ENCODE measurements at regions not wholly inside any gene's neighbourhood (a gene's known extent, or its start where the extent isn't known, plus 50 kb on each side); places are given as distances from the start of the nearest gene placed in this dataset.

- POLR2A ChIA-PET, result no interaction called here
- WGBS (ENCODE audit: insufficient coverage), result no CpG with 5 or more reads among the region's 3 CpGs
- no peaks in the 10 kb centered on the region for H3K4me1 Mint-ChIP-seq
- H3K36me3 ChIP-seq (replicated peaks in 1 of 2; ENCODE audit: control extremely low read depth in 1 of 2, control insufficient read depth in 1 of 2, extremely low read depth in 1 of 2, insufficient read depth in 2 of 2, low read length in 1 of 2), result no peaks in the 10 kb centered on the region
- no peaks in the 10 kb centered on the region for H3K27me3 ChIP-seq (replicated peaks in 1 of 4; ENCODE audit: control extremely low read depth in 1 of 4, control insufficient read depth in 3 of 4, insufficient read depth in 4 of 4, low read length in 3 of 4)
- no peak overlapping the region for H3K27ac Mint-ChIP-seq
- no peaks in the 10 kb centered on the region for H3K27me3 Mint-ChIP-seq
- H3K27ac ChIP-seq (ENCODE audit: low read length in 2 of 2), result no peak overlapping the region
- CTCF ChIA-PET, result no interaction called here
- no peak overlapping the region for H3K4me3 ChIP-seq (ENCODE audit: control extremely low read depth in 1 of 5, extremely low read depth in 1 of 5, insufficient read depth in 1 of 5, low read depth in 2 of 5, low read length in 4 of 5)
- H2AFZ ChIP-seq (ENCODE audit: insufficient read depth, low read depth, low read length, poor library complexity, severe bottlenecking), result no peak overlapping the region
- H3K4me3 Mint-ChIP-seq, result no peak overlapping the region
- no peak for DNase-seq
- H4K20me1 ChIP-seq (ENCODE audit: control insufficient read depth, insufficient read depth, low read length, poor library complexity, severe bottlenecking), result no peaks in the 10 kb centered on the region
- H3K4me1 ChIP-seq (ENCODE audit: control insufficient read depth in 2 of 2, insufficient read depth in 2 of 2, low read length in 2 of 2), result no peaks in the 10 kb centered on the region
- no peak for ATAC-seq (ENCODE audit: low read depth)
- no peaks in the 10 kb centered on the region for H3K9me3 ChIP-seq (ENCODE audit: control extremely low read depth in 1 of 3, control insufficient read depth in 2 of 3, insufficient read depth in 1 of 3, low read length in 2 of 3)
- intact Hi-C loops (cut with micrococcal nuclease), result no loop called here
- H3K79me2 ChIP-seq (ENCODE audit: control insufficient read depth, insufficient read depth, low read length), result no peaks in the 10 kb centered on the region
- no peak overlapping the region for H3K4me2 ChIP-seq (replicated peaks; ENCODE audit: low read depth, low read length, poor library complexity, severe bottlenecking)
- no peak for TF ChIP-seq EZH2 (IDR thresholded peaks at IDR 0.05; ENCODE audit: borderline replicate concordance, insufficient read depth, low read depth, low read length, poor library complexity, severe bottlenecking)
- TF ChIP-seq, protein P1, sequence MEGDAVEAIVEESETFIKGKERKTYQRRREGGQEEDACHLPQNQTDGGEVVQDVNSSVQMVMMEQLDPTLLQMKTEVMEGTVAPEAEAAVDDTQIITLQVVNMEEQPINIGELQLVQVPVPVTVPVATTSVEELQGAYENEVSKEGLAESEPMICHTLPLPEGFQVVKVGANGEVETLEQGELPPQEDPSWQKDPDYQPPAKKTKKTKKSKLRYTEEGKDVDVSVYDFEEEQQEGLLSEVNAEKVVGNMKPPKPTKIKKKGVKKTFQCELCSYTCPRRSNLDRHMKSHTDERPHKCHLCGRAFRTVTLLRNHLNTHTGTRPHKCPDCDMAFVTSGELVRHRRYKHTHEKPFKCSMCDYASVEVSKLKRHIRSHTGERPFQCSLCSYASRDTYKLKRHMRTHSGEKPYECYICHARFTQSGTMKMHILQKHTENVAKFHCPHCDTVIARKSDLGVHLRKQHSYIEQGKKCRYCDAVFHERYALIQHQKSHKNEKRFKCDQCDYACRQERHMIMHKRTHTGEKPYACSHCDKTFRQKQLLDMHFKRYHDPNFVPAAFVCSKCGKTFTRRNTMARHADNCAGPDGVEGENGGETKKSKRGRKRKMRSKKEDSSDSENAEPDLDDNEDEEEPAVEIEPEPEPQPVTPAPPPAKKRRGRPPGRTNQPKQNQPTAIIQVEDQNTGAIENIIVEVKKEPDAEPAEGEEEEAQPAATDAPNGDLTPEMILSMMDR (IDR thresholded peaks at IDR 0.05), result no peak
- no peak overlapping the region for H3K9ac ChIP-seq (ENCODE audit: low read length)
- no peaks in the 10 kb centered on the region for H3K9me3 Mint-ChIP-seq (ENCODE audit: insufficient read depth)
These were observed 276.4 kb upstream of the EDNRB start for GRCh38 chr13:78194904-78195639.

GRCh38 chr13:78193846-78194245, 275.2 kb upstream of the EDNRB start:
- intact Hi-C loops (cut with micrococcal nuclease), result no loop called here
- H3K4me1 ChIP-seq (ENCODE audit: control insufficient read depth in 2 of 2, insufficient read depth in 2 of 2, low read length in 2 of 2), result no peaks in the 10 kb centered on the region
- Mint-ChIP-seq H3K27me3 (no peaks in the 10 kb centered on the region), H3K9me3 (ENCODE audit: insufficient read depth) (no peaks in the 10 kb centered on the region), H3K4me1 (no peaks in the 10 kb centered on the region), H3K27ac (no peak overlapping the region), H3K4me3 (no peak overlapping the region)
- H3K79me2 ChIP-seq (ENCODE audit: control insufficient read depth, insufficient read depth, low read length), result no peaks in the 10 kb centered on the region
- H3K4me2 ChIP-seq (replicated peaks; ENCODE audit: low read depth, low read length, poor library complexity, severe bottlenecking), result no peak overlapping the region
- H3K36me3 ChIP-seq (replicated peaks in 1 of 2; ENCODE audit: control extremely low read depth in 1 of 2, control insufficient read depth in 1 of 2, extremely low read depth in 1 of 2, insufficient read depth in 2 of 2, low read length in 1 of 2), result no peaks in the 10 kb centered on the region
- H3K27ac ChIP-seq (ENCODE audit: low read length in 2 of 2), result no peak overlapping the region
- no peaks in the 10 kb centered on the region for H4K20me1 ChIP-seq (ENCODE audit: control insufficient read depth, insufficient read depth, low read length, poor library complexity, severe bottlenecking)
- ChIA-PET POLR2A (no interaction called here), CTCF (no interaction called here)
- H3K27me3 ChIP-seq (replicated peaks in 1 of 4; ENCODE audit: control extremely low read depth in 1 of 4, control insufficient read depth in 3 of 4, insufficient read depth in 4 of 4, low read length in 3 of 4), result no peaks in the 10 kb centered on the region
- H3K9me3 ChIP-seq (ENCODE audit: control extremely low read depth in 1 of 3, control insufficient read depth in 2 of 3, insufficient read depth in 1 of 3, low read length in 2 of 3), result no peaks in the 10 kb centered on the region
- no peak overlapping the region for H3K9ac ChIP-seq (ENCODE audit: low read length)
- no peak overlapping the region for H2AFZ ChIP-seq (ENCODE audit: insufficient read depth, low read depth, low read length, poor library complexity, severe bottlenecking)
- no peak overlapping the region for H3K4me3 ChIP-seq (ENCODE audit: control extremely low read depth in 1 of 5, extremely low read depth in 1 of 5, insufficient read depth in 1 of 5, low read depth in 2 of 5, low read length in 4 of 5)
- ATAC-seq (ENCODE audit: low read depth), result no peak
- DNase-seq, result no peak
- TF ChIP-seq, protein P1 (IDR thresholded peaks at IDR 0.05), result no peak
- no peak for TF ChIP-seq EZH2 (IDR thresholded peaks at IDR 0.05; ENCODE audit: borderline replicate concordance, insufficient read depth, low read depth, low read length, poor library complexity, severe bottlenecking)

All from B cell (primary cell).